B cell (primary cell): ENCODE measurements at regions not wholly inside any gene's neighbourhood (a gene's known extent, or its start where the extent isn't known, plus 50 kb on each side); places are given as distances from the start of the nearest gene placed in this dataset.

Experiments
- EZH2 ChIP-seq: IDR thresholded peaks from 2 replicates; pipeline ENCODE4 v1.6.1; 2012; ENCODE audit warnings: borderline replicate concordance, low read depth, mild to moderate bottlenecking, moderate library complexity, low read length; ENCODE audit not compliant: insufficient read depth, poor library complexity, severe bottlenecking
- TF ChIP-seq, protein P1 (sequence below): fragments of 200-600 bp; IDR thresholded peaks from one replicate; pipeline ENCODE4 v1.8.0; 2022; ENCODE audit warnings: antibody characterized with exemption, mild to moderate bottlenecking

- TF ChIP-seq, protein P1, sequence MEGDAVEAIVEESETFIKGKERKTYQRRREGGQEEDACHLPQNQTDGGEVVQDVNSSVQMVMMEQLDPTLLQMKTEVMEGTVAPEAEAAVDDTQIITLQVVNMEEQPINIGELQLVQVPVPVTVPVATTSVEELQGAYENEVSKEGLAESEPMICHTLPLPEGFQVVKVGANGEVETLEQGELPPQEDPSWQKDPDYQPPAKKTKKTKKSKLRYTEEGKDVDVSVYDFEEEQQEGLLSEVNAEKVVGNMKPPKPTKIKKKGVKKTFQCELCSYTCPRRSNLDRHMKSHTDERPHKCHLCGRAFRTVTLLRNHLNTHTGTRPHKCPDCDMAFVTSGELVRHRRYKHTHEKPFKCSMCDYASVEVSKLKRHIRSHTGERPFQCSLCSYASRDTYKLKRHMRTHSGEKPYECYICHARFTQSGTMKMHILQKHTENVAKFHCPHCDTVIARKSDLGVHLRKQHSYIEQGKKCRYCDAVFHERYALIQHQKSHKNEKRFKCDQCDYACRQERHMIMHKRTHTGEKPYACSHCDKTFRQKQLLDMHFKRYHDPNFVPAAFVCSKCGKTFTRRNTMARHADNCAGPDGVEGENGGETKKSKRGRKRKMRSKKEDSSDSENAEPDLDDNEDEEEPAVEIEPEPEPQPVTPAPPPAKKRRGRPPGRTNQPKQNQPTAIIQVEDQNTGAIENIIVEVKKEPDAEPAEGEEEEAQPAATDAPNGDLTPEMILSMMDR = no peak
- TF ChIP-seq EZH2 = no peak
Observed at GRCh38 chr3:124621498-124621897, 108.8 kb upstream of the UMPS start.
